ENCODE measurements at regions not wholly inside any gene's neighbourhood (a gene's known extent, or its start where the extent isn't known, plus 50 kb on each side); places are given as distances from the start of the nearest gene placed in this dataset.

GRCh38 chr6:103017878-103018277, 1624.4 kb downstream of the GRIK2 start:
- Mint-ChIP-seq H3K4me3 (ENCODE audit: unreplicated experiment) (no peak overlapping the region), H3K4me1 (ENCODE audit: low read depth) (no peaks in the 10 kb centered on the region), H3K27me3 (ENCODE audit: low read depth) (no peaks in the 10 kb centered on the region), H3K9me3 (ENCODE audit: low read depth) (peaks cover 10% of the 10 kb centered on the region), H3K27ac (ENCODE audit: unreplicated experiment) (no peak overlapping the region), H3K36me3 (ENCODE audit: low read depth) (no peaks in the 10 kb centered on the region)
- TF ChIP-seq CTCF (IDR thresholded peaks at IDR 0.05), result no peak
- DNase-seq (ENCODE audit: low spot score), result peak; percentile 71

GRCh38 chr6:103011605-103012004, 1618.1 kb downstream of the GRIK2 start:
- no peaks in the 10 kb centered on the region for H3K36me3 Mint-ChIP-seq (ENCODE audit: low read depth)
- H3K27ac Mint-ChIP-seq (ENCODE audit: unreplicated experiment), result no peak overlapping the region
- no peak for DNase-seq (ENCODE audit: low spot score)
- peaks cover 9% of the 10 kb centered on the region for H3K9me3 Mint-ChIP-seq (ENCODE audit: low read depth)
- H3K4me3 Mint-ChIP-seq (ENCODE audit: unreplicated experiment), result no peak overlapping the region
- H3K4me1 Mint-ChIP-seq (ENCODE audit: low read depth), result no peaks in the 10 kb centered on the region
- TF ChIP-seq CTCF (IDR thresholded peaks at IDR 0.05), result no peak
- H3K27me3 Mint-ChIP-seq (ENCODE audit: low read depth), result no peaks in the 10 kb centered on the region

- H3K27ac Mint-ChIP-seq (ENCODE audit: unreplicated experiment), result no peak overlapping the region
Measured at GRCh38 chr6:103002282-103002681, 1608.8 kb downstream of the GRIK2 start.

GRCh38 chr6:103001724-103002123, 1608.2 kb downstream of the GRIK2 start:
- peaks cover 5% of the 10 kb centered on the region for H3K27me3 Mint-ChIP-seq (ENCODE audit: low read depth)
- peaks cover 2% of the 10 kb centered on the region for H3K36me3 Mint-ChIP-seq (ENCODE audit: low read depth)
- no peak overlapping the region for H3K27ac Mint-ChIP-seq (ENCODE audit: unreplicated experiment)
- DNase-seq (ENCODE audit: low spot score), result no peak
- TF ChIP-seq CTCF (IDR thresholded peaks at IDR 0.05), result no peak
- peaks cover 7% of the 10 kb centered on the region for H3K9me3 Mint-ChIP-seq (ENCODE audit: low read depth)
- H3K4me3 Mint-ChIP-seq (ENCODE audit: unreplicated experiment), result no peak overlapping the region
- no peaks in the 10 kb centered on the region for H3K4me1 Mint-ChIP-seq (ENCODE audit: low read depth)

More at GRCh38 chr6:103002282-103002681, 1608.8 kb downstream of the GRIK2 start:
- peaks cover 5% of the 10 kb centered on the region for H3K27me3 Mint-ChIP-seq (ENCODE audit: low read depth)
- no peak for TF ChIP-seq CTCF (IDR thresholded peaks at IDR 0.05)
- no peak for DNase-seq (ENCODE audit: low spot score)
- no peak overlapping the region for H3K4me3 Mint-ChIP-seq (ENCODE audit: unreplicated experiment)
- no peaks in the 10 kb centered on the region for H3K4me1 Mint-ChIP-seq (ENCODE audit: low read depth)
- peaks cover 2% of the 10 kb centered on the region for H3K36me3 Mint-ChIP-seq (ENCODE audit: low read depth)
- H3K9me3 Mint-ChIP-seq (ENCODE audit: low read depth), result peaks cover 7% of the 10 kb centered on the region

GRCh38 chr6:103000688-103001087, 1607.2 kb downstream of the GRIK2 start:
- Mint-ChIP-seq H3K27ac (ENCODE audit: unreplicated experiment) (no peak overlapping the region), H3K27me3 (ENCODE audit: low read depth) (peaks cover 2% of the 10 kb centered on the region), H3K4me1 (ENCODE audit: low read depth) (no peaks in the 10 kb centered on the region), H3K4me3 (ENCODE audit: unreplicated experiment) (no peak overlapping the region), H3K36me3 (ENCODE audit: low read depth) (peaks cover under 1% of the 10 kb centered on the region), H3K9me3 (ENCODE audit: low read depth) (peaks cover 7% of the 10 kb centered on the region)
- no peak for TF ChIP-seq CTCF (IDR thresholded peaks at IDR 0.05)
- no peak for DNase-seq (ENCODE audit: low spot score)
